Thyroid gland (tissue), 4 donors: ENCODE measurements at regions not wholly inside any gene's neighbourhood (a gene's known extent, or its start where the extent isn't known, plus 50 kb on each side); places are given as distances from the start of the nearest gene placed in this dataset.
"Not testable (repeated sequence)": the region's sequence is repeated elsewhere in the genome, so short reads cannot be mapped to it uniquely, and the experiment has no call there.

ENCODE experiments used
- DNase-seq, 2 donors: peaks; one replicate each; pipeline ENCODE4 v3.0.0-alpha.2; 2019
- H3K27ac ChIP-seq, 3 donors: fragments of 200-600 bp; sonication (generic); 1 replicate in 2 of 3; 2 replicates in 1 of 3; pipeline ENCODE4 v1.5.1; 2016 to 2019; ENCODE audit warnings: mild to moderate bottlenecking in 1 of 3, moderate library complexity in 1 of 3
- H3K27me3 ChIP-seq: fragments of 200-600 bp; sonication (generic); one replicate; pipeline ENCODE4 v1.5.1; 2019
- H3K36me3 ChIP-seq, 2 donors: fragments of 200-600 bp; sonication (generic); one replicate each; pipeline ENCODE4 v1.5.1; 2016 to 2019
- H3K4me1 ChIP-seq, 2 donors: fragments of 200-600 bp; sonication (generic); one replicate each; pipeline ENCODE4 v1.5.1; 2017 to 2019
- H3K4me3 ChIP-seq, 3 donors: fragments of 200-600 bp; sonication (generic); replicated peaks in 1 of 3; 1 replicate in 2 of 3; 2 replicates in 1 of 3; pipeline ENCODE4 v1.5.1; 2016; ENCODE audit warnings: mild to moderate bottlenecking in 1 of 3
- H3K9me3 ChIP-seq: fragments of 200-600 bp; sonication (generic); one replicate; pipeline ENCODE4 v1.5.1; 2017
- POLR2A ChIP-seq, 2 donors: fragments of 450-650 bp; IDR thresholded peaks; one replicate each; pipeline ENCODE4 v1.6.1; 2017; ENCODE audit warnings: antibody characterized with exemption in 2 of 2, mild to moderate bottlenecking in 2 of 2, moderate library complexity in 1 of 2
- WGBS, 2 donors: methylation state at CpG; one replicate each; pipeline ENCODE4 v1.1.5; 2017; 5-methylcytosine and 5-hydroxymethylcytosine counted together
- intact Hi-C: fragments of 100-400 bp; cut with DNase I; formaldehyde crosslinking; loops from one replicate; pipeline ENCODE4 v1.15.1; 2023
- TF ChIP-seq, protein P1 (sequence below), 6 experiments: fragments of 200-600 bp in 3 of 6; fragments of 450-650 bp in 3 of 6; sonication (generic) in 3 of 6; IDR thresholded peaks; one replicate each; pipeline ENCODE4 v1.5.1; 2016 to 2019; ENCODE audit warnings: antibody characterized with exemption in 6 of 6, mild to moderate bottlenecking in 2 of 6, inconsistent platforms in 1 of 6, moderate library complexity in 1 of 6

DNA sequence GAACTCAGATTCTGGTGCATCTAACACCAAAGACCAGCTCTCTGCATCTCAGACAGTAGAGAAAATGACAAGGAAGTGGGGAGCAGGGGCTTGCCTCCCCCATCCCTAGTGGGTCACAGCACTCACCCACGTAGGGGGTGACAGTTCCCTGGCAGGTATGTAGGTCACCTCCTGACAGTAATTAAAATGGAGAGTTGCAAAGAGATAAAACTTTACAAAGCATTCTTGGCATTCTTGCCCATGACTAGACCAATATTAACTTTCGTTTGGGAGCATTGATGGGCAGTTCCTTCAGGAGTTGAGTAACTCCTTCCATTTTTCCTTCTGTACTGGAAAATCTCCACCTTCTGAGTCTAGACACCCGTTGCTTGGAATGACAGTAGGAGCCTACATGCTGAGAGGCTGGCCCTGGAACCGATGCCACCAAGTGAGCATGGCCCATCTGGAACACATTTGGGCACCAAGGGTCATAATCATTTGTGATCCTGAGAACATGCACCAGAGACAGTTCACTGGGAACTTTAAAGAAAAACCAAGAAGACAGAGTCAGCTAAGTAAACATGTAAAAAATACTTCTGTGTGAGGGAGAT lies 81.5 kb upstream of the MSX2 start:
- Histone ChIP-seq H3K4me3 (no peak overlapping the region), H3K27ac (no peak overlapping the region), H3K4me1 (no peaks in the 10 kb centered on the region), H3K36me3 (no peaks in the 10 kb centered on the region), H3K27me3 (no peaks in the 10 kb centered on the region), H3K9me3 (no peaks in the 10 kb centered on the region)
- DNase-seq, result no peak
- TF ChIP-seq POLR2A (IDR thresholded peaks at IDR 0.05), result no peak
- TF ChIP-seq, protein P1, sequence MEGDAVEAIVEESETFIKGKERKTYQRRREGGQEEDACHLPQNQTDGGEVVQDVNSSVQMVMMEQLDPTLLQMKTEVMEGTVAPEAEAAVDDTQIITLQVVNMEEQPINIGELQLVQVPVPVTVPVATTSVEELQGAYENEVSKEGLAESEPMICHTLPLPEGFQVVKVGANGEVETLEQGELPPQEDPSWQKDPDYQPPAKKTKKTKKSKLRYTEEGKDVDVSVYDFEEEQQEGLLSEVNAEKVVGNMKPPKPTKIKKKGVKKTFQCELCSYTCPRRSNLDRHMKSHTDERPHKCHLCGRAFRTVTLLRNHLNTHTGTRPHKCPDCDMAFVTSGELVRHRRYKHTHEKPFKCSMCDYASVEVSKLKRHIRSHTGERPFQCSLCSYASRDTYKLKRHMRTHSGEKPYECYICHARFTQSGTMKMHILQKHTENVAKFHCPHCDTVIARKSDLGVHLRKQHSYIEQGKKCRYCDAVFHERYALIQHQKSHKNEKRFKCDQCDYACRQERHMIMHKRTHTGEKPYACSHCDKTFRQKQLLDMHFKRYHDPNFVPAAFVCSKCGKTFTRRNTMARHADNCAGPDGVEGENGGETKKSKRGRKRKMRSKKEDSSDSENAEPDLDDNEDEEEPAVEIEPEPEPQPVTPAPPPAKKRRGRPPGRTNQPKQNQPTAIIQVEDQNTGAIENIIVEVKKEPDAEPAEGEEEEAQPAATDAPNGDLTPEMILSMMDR (IDR thresholded peaks at IDR 0.05), result no peak
- WGBS, 2 donors, result 32 to 41% methylated on average over 4 of the region's 4 CpGs
- intact Hi-C loops, result no loop called here

DNA sequence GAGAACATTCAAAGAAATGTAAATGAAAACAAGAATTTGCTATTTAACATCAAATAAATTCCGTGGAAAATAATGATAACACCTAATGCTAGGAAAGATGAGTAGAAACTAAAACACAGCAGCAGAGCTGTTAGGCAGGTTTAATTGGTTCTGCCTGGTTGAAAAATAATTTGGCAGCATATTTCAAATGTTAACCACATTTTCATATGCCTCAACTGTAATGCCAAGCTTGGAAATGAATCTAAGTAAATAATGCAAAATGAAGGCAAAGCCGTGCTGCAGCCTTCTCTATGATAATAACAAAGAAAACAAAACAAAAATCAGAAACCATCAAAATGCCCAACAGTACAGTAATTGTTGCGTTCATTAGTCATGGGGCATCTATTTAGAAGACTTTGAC lies 79.9 kb upstream of the MSX2 start:
- H3K9me3 ChIP-seq, result no peaks in the 10 kb centered on the region
- no peak overlapping the region for H3K4me3 ChIP-seq
- H3K27me3 ChIP-seq, result no peaks in the 10 kb centered on the region
- H3K4me1 ChIP-seq, result no peaks in the 10 kb centered on the region
- H3K27ac ChIP-seq, result no peak overlapping the region
- DNase-seq, result no peak
- intact Hi-C loops, result no loop called here
- 79 to 84% methylated on average over 3 of the region's 3 CpGs for WGBS, 2 donors
- no peaks in the 10 kb centered on the region for H3K36me3 ChIP-seq
- TF ChIP-seq POLR2A (IDR thresholded peaks at IDR 0.05), result no peak
- TF ChIP-seq, protein P1 (IDR thresholded peaks at IDR 0.05), result no peak

DNA sequence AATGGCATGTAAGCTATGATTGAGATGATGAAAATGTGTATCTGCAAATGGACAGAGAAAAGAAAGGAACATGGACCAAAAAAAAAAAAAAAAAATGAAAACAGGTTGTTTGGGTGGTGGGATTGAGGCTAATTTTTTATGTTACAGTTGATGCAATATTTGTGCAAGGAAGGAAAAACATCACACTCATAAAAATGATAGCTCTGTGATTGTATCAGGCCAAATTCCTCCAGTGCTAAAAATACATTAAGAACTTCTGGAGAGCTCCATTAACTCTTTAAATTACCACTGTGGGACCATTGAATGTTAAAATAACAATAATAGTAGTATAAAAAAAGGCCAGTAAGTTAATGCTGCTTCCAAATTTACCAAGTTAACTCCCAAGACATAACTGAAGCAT lies 79.5 kb upstream of the MSX2 start:
- intact Hi-C loops, result no loop called here
- TF ChIP-seq, protein P1 (IDR thresholded peaks at IDR 0.05), result no peak
- no peak for TF ChIP-seq POLR2A (IDR thresholded peaks at IDR 0.05)

DNA sequence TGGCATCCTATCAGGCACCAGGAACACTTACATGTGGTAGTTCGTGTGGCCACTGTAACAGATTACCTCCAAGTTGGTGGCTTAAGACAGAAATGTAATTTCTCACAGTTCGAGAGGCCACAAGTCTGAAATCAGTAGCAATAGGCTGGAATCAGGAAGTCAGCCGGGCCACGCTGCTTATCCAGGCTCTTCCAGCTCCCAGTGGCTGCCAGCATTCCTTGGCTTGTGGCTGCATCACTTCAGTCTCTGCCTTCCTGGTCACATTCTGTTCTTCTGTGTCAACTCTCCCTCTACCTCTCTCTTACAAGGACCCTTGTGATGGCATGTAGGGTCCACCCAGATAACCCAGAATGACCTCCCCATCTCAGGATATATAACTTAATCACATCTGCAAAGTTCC lies 78.7 kb upstream of the MSX2 start:
- no peak for DNase-seq
- no peaks in the 10 kb centered on the region for H3K4me1 ChIP-seq
- H3K27me3 ChIP-seq, result no peaks in the 10 kb centered on the region
- no peaks in the 10 kb centered on the region for H3K9me3 ChIP-seq
- H3K27ac ChIP-seq, result no peak overlapping the region
- no peaks in the 10 kb centered on the region for H3K36me3 ChIP-seq
- no peak overlapping the region for H3K4me3 ChIP-seq
- intact Hi-C loops, result no loop called here
- TF ChIP-seq, protein P1 (IDR thresholded peaks at IDR 0.05), result no peak
- no peak for TF ChIP-seq POLR2A (IDR thresholded peaks at IDR 0.05)
- WGBS, 2 donors, result 98% methylated on average over 4 of the region's 4 CpGs

More for the DNA sequence above, 79.5 kb upstream of the MSX2 start:
- no peak overlapping the region for H3K4me3 ChIP-seq
- H3K27ac ChIP-seq, result no peak overlapping the region
- H3K27me3 ChIP-seq, result no peaks in the 10 kb centered on the region
- no peaks in the 10 kb centered on the region for H3K36me3 ChIP-seq
- no peaks in the 10 kb centered on the region for H3K9me3 ChIP-seq
- H3K4me1 ChIP-seq, result no peaks in the 10 kb centered on the region
- DNase-seq, result no peak

DNA sequence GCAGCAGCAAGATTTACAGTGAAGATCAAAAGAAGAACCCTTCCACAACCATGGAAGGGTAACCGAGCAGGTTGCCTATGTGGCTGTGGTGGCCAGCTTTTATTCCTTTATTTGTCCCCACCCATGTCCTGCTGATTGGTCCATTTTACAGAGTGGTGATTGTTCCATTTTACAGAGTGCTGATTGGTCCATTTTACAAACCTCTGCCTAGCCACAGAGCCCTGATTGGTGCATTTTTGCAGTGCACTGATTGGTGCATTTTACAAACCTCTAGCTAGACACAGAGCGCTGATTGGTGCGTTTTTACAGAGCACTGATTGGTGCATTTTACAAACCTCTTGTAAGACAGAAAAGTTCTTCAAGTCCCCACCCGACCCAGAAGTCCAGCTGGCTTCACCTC lies 75.8 kb upstream of the MSX2 start:
- H3K9me3 ChIP-seq, H3K36me3 ChIP-seq, H3K4me3 ChIP-seq, H3K27me3 ChIP-seq, intact Hi-C loops, DNase-seq, H3K27ac ChIP-seq, H3K4me1 ChIP-seq: not testable (repeated sequence)
- WGBS, 2 donors, result 91 to 94% methylated on average over 4 of the region's 4 CpGs

DNA sequence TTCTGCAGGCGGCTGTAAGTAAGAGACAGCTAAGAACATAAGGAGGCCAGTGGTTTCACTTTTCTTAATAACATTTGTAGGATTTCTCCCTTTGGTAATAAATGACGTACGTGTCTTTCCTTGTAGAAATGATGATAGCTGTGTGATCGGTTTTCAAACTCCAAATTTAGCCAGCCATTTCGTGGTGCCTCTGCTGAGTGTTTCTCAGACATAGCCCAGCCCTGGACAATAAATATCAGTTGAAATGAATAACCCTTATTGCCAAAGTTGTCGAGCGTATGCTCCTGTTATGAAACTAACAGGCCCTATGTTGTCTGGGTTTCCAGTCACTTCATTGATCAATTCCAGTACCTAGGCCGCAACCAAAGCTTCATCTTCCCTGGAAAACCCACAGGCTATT lies 75.0 kb upstream of the MSX2 start:
- DNase-seq, result no peak
- no peaks in the 10 kb centered on the region for H3K36me3 ChIP-seq
- 90 to 92% methylated on average over 8 of the region's 8 CpGs for WGBS, 2 donors
- no peak overlapping the region for H3K4me3 ChIP-seq
- no peaks in the 10 kb centered on the region for H3K4me1 ChIP-seq
- no peaks in the 10 kb centered on the region for H3K9me3 ChIP-seq
- no peaks in the 10 kb centered on the region for H3K27me3 ChIP-seq
- H3K27ac ChIP-seq, result no peak overlapping the region
- TF ChIP-seq, protein P1 (IDR thresholded peaks at IDR 0.05), result no peak
- no peak for TF ChIP-seq POLR2A (IDR thresholded peaks at IDR 0.05)
- intact Hi-C loops, result no loop called here
